PC-3 (cell line): ENCODE measurements at regions not wholly inside any gene's neighbourhood (a gene's known extent, or its start where the extent isn't known, plus 50 kb on each side); places are given as distances from the start of the nearest gene placed in this dataset.

Experiments
- ATAC-seq: fragments of 200-7000 bp; cut with Tn5 transposase; 2 replicates; pipeline ENCODE4 v1.9.1; 2020; ENCODE audit warnings: mild to moderate bottlenecking, moderate library complexity
- BruUV-seq: library from RNA; stranded (reverse); fragments of 400-500 nt; replicated peaks from 2 replicates; lab custom pipeline; 2021; lab: Mats Ljungman, UMichigan
- CTCF ChIA-PET: fragments of 300-600 bp; sonication (Branson Sonifier 250); formaldehyde crosslinking; loops from one replicate; lab custom pipeline; 2022; ENCODE audit warnings: antibody characterized with exemption; lab: Charles Lee
- POLR2A ChIA-PET: fragments of 300-600 bp; sonication (Branson Sonifier 250); formaldehyde crosslinking; loops from one replicate; lab custom pipeline; 2022; ENCODE audit warnings: antibody characterized with exemption; ENCODE audit not compliant: unreplicated experiment; lab: Charles Lee
- DNase-seq: peaks from one replicate; pipeline ENCODE4 v3.0.0-alpha.2; 2015
- H2AFZ ChIP-seq: fragments of 300-600 bp; sonication (generic); 2 replicates; pipeline ENCODE4 v1.6.0; 2016; ENCODE audit warnings: antibody characterized with exemption, low read length
- H3F3A ChIP-seq: fragments of 300-600 bp; sonication (generic); one replicate; pipeline ENCODE4 v1.6.0; 2017; ENCODE audit warnings: antibody characterized with exemption, low read length, control low read depth, mild to moderate bottlenecking; ENCODE audit not compliant: unreplicated experiment
- H3K27ac ChIP-seq: fragments of 300-600 bp; sonication (generic); 2 replicates; pipeline ENCODE4 v1.5.1; 2016; ENCODE audit warnings: mild to moderate bottlenecking, low read length
- H3K27me3 ChIP-seq: fragments of 300-600 bp; sonication (generic); 2 replicates; pipeline ENCODE4 v1.6.1; 2016; ENCODE audit warnings: low read length, mixed read lengths
- H3K36me3 ChIP-seq: fragments of 300-600 bp; sonication (generic); 2 replicates; pipeline ENCODE4 v1.6.1; 2016; ENCODE audit warnings: low read depth, mixed run types, low read length, mixed read lengths
- H3K4me1 ChIP-seq: fragments of 300-600 bp; sonication (generic); 2 replicates; pipeline ENCODE4 v1.5.1; 2016; ENCODE audit warnings: low read length; ENCODE audit not compliant: insufficient read depth
- H3K4me2 ChIP-seq: fragments of 300-600 bp; sonication (generic); 2 replicates; pipeline ENCODE4 v1.6.0; 2016; ENCODE audit warnings: low read length
- H3K4me3 ChIP-seq: fragments of 300-600 bp; sonication (generic); 2 replicates; pipeline ENCODE4 v1.5.1; 2016; ENCODE audit warnings: mild to moderate bottlenecking, low read length, mixed read lengths
- H3K79me2 ChIP-seq: fragments of 300-600 bp; sonication (generic); 2 replicates; pipeline ENCODE4 v1.6.1; 2017; ENCODE audit warnings: low read length, mixed read lengths
- H3K9ac ChIP-seq: fragments of 300-600 bp; sonication (generic); 2 replicates; pipeline ENCODE4 v1.6.0; 2016; ENCODE audit warnings: mild to moderate bottlenecking, low read length
- H3K9me2 ChIP-seq: fragments of 300-600 bp; sonication (generic); replicated peaks from 2 replicates; pipeline ENCODE4 v1.6.1; 2016; ENCODE audit warnings: mixed run types, low read length, mixed read lengths
- H3K9me3 ChIP-seq: fragments of 300-600 bp; sonication (generic); 2 replicates; pipeline ENCODE4 v1.6.1; 2016; ENCODE audit warnings: low read length, mixed read lengths
- H4K20me1 ChIP-seq: fragments of 300-600 bp; sonication (generic); 2 replicates; pipeline ENCODE4 v1.6.1; 2016; ENCODE audit warnings: low read length, mixed read lengths
- EZH2 ChIP-seq: fragments of 300-600 bp; sonication (generic); IDR thresholded peaks from one replicate; pipeline ENCODE4 v1.6.1; 2017; ENCODE audit warnings: antibody characterized with exemption, mild to moderate bottlenecking, low read length; ENCODE audit not compliant: unreplicated experiment
- EZH2phosphoT487 ChIP-seq: fragments of 300-600 bp; sonication (generic); IDR thresholded peaks from 2 replicates; pipeline ENCODE4 v1.6.1; 2018; ENCODE audit warnings: mild to moderate bottlenecking, antibody characterized with exemption, low read length, borderline replicate concordance
- intact Hi-C: fragments of 100-400 bp; cut with micrococcal nuclease; formaldehyde crosslinking; loops from 2 replicates; pipeline ENCODE4 v1.9.0; 2023
- TF ChIP-seq, protein P1 (sequence below): fragments of 300-600 bp; sonication (generic); conservative IDR thresholded peaks from 2 replicates; pipeline ENCODE4 v1.5.1; 2017; ENCODE audit warnings: antibody characterized with exemption, low read depth, mild to moderate bottlenecking, low read length

DNA sequence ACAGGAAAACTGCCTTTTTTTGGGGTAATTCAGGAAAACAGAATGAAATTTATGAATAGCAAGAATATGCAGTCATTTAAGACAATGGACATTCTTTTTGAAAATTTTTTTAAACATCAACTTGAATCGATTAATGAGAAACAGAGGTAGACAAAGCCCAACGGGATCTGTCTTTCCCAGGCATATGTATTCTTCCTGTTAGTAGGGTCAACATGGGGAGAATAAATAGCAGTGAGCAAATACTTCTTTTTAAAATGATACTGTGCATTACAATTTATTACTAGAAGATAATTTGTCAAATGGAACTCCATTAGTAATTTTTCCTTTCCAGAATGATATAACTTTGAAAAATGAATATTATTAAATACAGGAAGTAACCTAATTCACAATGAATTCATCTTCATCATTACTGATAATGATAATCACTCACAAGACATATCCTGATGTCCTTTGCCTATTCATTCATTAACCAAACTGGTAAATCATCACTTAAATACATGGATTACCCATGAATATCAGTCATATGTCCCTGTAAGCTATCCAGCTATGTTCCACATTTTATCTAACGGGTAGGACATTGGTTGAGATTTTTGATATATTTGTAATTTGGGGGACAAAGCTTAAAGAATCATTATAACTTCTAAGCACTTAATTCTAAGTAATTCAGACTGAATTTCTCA lies 209.2 kb upstream of the CDIN1 start:
- Histone ChIP-seq H3K9ac (peak overlapping the region; percentile 30; the same call in 1 of the 2 replicates), H3K4me3 (peak overlapping the region; percentile 5; the same call in 1 of the 2 replicates), H3K27me3 (no peaks in the 10 kb centered on the region), H3K79me2 (no peaks in the 10 kb centered on the region), H3F3A (peaks cover 8% of the 10 kb centered on the region), H3K9me3 (no peaks in the 10 kb centered on the region), H3K36me3 (no peaks in the 10 kb centered on the region), H2AFZ (no peak overlapping the region), H3K9me2 (no peaks in the 10 kb centered on the region), H3K27ac (peak overlapping the region; percentile 87), H3K4me2 (peak overlapping the region; percentile 52), H3K4me1 (peaks cover 60% of the 10 kb centered on the region), H4K20me1 (no peaks in the 10 kb centered on the region)
- BruUV-seq = no TSS peak
- ChIA-PET CTCF (no interaction called here), POLR2A (no interaction called here)
- intact Hi-C loops = loop anchor here (2.0 to 10.0 kb wide), 3 partner anchors 35 to 1335 kb away; no protein-coding TSS in a partner anchor
- ATAC-seq = peak; percentile 9; the same call in 1 of the 2 replicates
- TF ChIP-seq EZH2 (no peak), EZH2phosphoT487 (no peak)
- TF ChIP-seq, protein P1, sequence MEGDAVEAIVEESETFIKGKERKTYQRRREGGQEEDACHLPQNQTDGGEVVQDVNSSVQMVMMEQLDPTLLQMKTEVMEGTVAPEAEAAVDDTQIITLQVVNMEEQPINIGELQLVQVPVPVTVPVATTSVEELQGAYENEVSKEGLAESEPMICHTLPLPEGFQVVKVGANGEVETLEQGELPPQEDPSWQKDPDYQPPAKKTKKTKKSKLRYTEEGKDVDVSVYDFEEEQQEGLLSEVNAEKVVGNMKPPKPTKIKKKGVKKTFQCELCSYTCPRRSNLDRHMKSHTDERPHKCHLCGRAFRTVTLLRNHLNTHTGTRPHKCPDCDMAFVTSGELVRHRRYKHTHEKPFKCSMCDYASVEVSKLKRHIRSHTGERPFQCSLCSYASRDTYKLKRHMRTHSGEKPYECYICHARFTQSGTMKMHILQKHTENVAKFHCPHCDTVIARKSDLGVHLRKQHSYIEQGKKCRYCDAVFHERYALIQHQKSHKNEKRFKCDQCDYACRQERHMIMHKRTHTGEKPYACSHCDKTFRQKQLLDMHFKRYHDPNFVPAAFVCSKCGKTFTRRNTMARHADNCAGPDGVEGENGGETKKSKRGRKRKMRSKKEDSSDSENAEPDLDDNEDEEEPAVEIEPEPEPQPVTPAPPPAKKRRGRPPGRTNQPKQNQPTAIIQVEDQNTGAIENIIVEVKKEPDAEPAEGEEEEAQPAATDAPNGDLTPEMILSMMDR = no peak
- DNase-seq = no peak

DNA sequence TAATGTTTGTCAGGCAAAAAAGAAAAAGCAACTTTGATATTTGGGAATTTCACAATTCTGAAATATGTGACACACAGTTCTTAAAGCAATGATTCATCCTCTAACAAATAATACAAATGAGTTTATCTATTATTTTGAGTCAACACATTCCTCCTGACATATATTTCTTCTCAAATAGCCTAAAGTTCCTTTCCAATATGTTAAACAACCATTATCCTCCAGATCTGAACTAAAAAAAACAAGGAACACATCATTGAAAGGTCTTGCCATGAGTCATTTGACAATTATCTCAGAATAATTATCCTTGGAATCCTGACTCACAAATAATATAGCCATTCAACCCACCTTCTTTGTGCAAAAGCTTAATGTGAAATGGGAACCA lies 208.7 kb upstream of the CDIN1 start:
- ChIA-PET POLR2A (interaction anchor here (0.6 kb wide), 1 partner anchor 425 kb away, joined by 6 read pairs; no protein-coding TSS in a partner anchor), CTCF (no interaction called here)
- Histone ChIP-seq H3K36me3 (no peaks in the 10 kb centered on the region), H3K27me3 (no peaks in the 10 kb centered on the region), H3K9ac (peak overlapping the region; percentile 50), H3K9me3 (no peaks in the 10 kb centered on the region), H3K27ac (peak overlapping the region; percentile 87), H3K4me1 (peaks cover 60% of the 10 kb centered on the region), H3K4me2 (peak overlapping the region; percentile 52), H3K79me2 (no peaks in the 10 kb centered on the region), H4K20me1 (no peaks in the 10 kb centered on the region), H3K4me3 (peak overlapping the region; percentile 5; the same call in 1 of the 2 replicates), H3F3A (peaks cover 8% of the 10 kb centered on the region), H3K9me2 (no peaks in the 10 kb centered on the region), H2AFZ (no peak overlapping the region)
- no TSS peak for BruUV-seq
- TF ChIP-seq, protein P1 = no peak
- TF ChIP-seq EZH2 (no peak), EZH2phosphoT487 (no peak)
- DNase-seq (peak; percentile 95), ATAC-seq (peak; percentile 86)
- intact Hi-C loops = loop anchor here (2.0 to 10.0 kb wide), 3 partner anchors 36 to 1336 kb away; no protein-coding TSS in a partner anchor

DNA sequence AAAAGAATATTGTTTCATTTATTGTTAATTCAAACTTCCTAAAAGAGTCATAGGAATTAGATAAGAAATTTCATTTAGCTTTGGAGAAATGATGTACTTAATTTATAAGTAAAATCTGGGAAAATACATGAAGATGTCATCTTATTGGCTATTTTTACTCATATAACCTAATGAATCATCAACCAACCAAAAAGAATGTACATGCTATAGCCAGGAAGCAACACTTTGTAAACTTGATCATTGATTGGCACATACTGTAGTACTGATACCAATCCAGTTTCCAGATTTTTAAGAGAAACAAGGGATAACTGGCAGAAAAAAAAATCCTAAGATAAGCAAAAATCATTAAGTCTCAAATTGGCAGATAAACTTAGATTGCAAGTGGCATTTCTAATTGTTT lies 207.9 kb upstream of the CDIN1 start:
- H3K9ac ChIP-seq = peak overlapping the region; percentile 50
- DNase-seq (peak; percentile 72), ATAC-seq (peak; percentile 36; the same call in 1 of the 2 replicates)
- H3K4me2 ChIP-seq = peak overlapping the region; percentile 52
- BruUV-seq = no TSS peak
- no peaks in the 10 kb centered on the region for H3K79me2 ChIP-seq
- H3K4me3 ChIP-seq = peak overlapping the region; percentile 21; the same call in 1 of the 2 replicates
- H3K4me1 ChIP-seq = peaks cover 60% of the 10 kb centered on the region
- POLR2A ChIA-PET = interaction anchor here (0.6 kb wide), 1 partner anchor 424 kb away, joined by 6 read pairs; no protein-coding TSS in a partner anchor
- no peaks in the 10 kb centered on the region for H3K27me3 ChIP-seq
- TF ChIP-seq, protein P1 = no peak
- TF ChIP-seq EZH2phosphoT487 (no peak), EZH2 (no peak)
- H3F3A ChIP-seq = peaks cover 8% of the 10 kb centered on the region
- intact Hi-C loops = loop anchor here (2.0 to 10.0 kb wide), 3 partner anchors 37 to 1337 kb away; no protein-coding TSS in a partner anchor
- H3K9me2 ChIP-seq = no peaks in the 10 kb centered on the region
- H2AFZ ChIP-seq = no peak overlapping the region
- CTCF ChIA-PET = no interaction called here
- H3K27ac ChIP-seq = peak overlapping the region; percentile 87
- H3K36me3 ChIP-seq = no peaks in the 10 kb centered on the region
- no peaks in the 10 kb centered on the region for H4K20me1 ChIP-seq
- H3K9me3 ChIP-seq = no peaks in the 10 kb centered on the region
